HUES6 (cell line): ENCODE measurements at regions not wholly inside any gene's neighbourhood (a gene's known extent, or its start where the extent isn't known, plus 50 kb on each side); places are given as distances from the start of the nearest gene placed in this dataset.
"Not testable (repeated sequence)": the region's sequence is repeated elsewhere in the genome, so short reads cannot be mapped to it uniquely, and the experiment has no call there.

ENCODE experiments used
- H3K27ac ChIP-seq: 2 replicates; pipeline ENCODE4 v1.7.0; 2013; ENCODE audit warnings: low read depth, mild to moderate bottlenecking, low read length, inconsistent platforms
- H3K27me3 ChIP-seq: 2 replicates; pipeline ENCODE4 v1.6.1; 2013; ENCODE audit warnings: low read length; ENCODE audit not compliant: control insufficient read depth, insufficient read depth
- H3K36me3 ChIP-seq: 2 replicates; pipeline ENCODE4 v1.6.1; 2013; ENCODE audit warnings: low read length; ENCODE audit not compliant: control insufficient read depth, insufficient read depth
- H3K4me1 ChIP-seq: 2 replicates; pipeline ENCODE4 v1.6.1; 2013; ENCODE audit warnings: low read length; ENCODE audit not compliant: control insufficient read depth, insufficient read depth
- H3K4me3 ChIP-seq: 2 replicates; pipeline ENCODE4 v1.5.1; 2013; ENCODE audit warnings: low read depth, low read length
- H3K9ac ChIP-seq: one replicate; pipeline ENCODE4 v1.6.1; 2013; ENCODE audit warnings: mild to moderate bottlenecking, low read length
- H3K9me3 ChIP-seq: 2 replicates; pipeline ENCODE4 v1.6.1; 2013; ENCODE audit warnings: low read depth, low read length; ENCODE audit not compliant: control insufficient read depth, insufficient read depth

GRCh38 chr9:63728287-63728686 is 1556.7 kb downstream of the FOXD4L5 start:
- no peak overlapping the region for H3K27ac ChIP-seq
- no peaks in the 10 kb centered on the region for H3K27me3 ChIP-seq
- H3K4me1 ChIP-seq, result no peaks in the 10 kb centered on the region
- no peaks in the 10 kb centered on the region for H3K36me3 ChIP-seq
- peaks cover 21% of the 10 kb centered on the region; the same call in 1 of the 2 replicates for H3K9me3 ChIP-seq
- H3K9ac ChIP-seq, result no peak overlapping the region
- no peak overlapping the region for H3K4me3 ChIP-seq

GRCh38 chr9:63708285-63708684 is 1576.7 kb downstream of the FOXD4L5 start:
- H3K4me3 ChIP-seq, H3K27me3 ChIP-seq, H3K36me3 ChIP-seq, H3K9ac ChIP-seq, H3K27ac ChIP-seq, H3K9me3 ChIP-seq, H3K4me1 ChIP-seq: not testable (repeated sequence)

DNA sequence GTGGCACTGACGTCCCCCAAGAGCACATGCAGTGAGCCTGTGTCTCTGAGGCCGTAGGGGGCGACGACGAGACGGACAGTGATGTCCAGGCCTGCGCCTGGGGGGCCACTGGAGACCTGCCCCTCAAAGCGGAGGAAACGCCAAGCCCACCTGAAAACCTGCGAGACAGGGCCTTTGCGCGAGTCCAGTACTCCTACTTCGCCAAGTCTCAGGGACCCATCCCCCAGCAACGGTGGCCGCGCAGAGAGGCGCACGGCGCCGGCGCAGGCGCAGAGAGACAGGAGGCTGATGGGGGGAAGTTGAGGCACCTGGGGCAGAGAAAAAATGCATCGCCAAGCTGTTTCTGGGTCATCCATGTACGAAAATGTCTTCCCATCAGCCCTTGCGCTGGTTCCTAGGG is 1580.6 kb downstream of the FOXD4L5 start:
- H3K4me3 ChIP-seq, result not testable (repeated sequence)

GRCh38 chr9:63703670-63704069 is 1581.3 kb downstream of the FOXD4L5 start:
- H3K9me3 ChIP-seq, result peaks cover 15% of the 10 kb centered on the region; the same call in 1 of the 2 replicates
- H3K36me3 ChIP-seq, H3K27me3 ChIP-seq, H3K27ac ChIP-seq, H3K4me3 ChIP-seq, H3K4me1 ChIP-seq, H3K9ac ChIP-seq: not testable (repeated sequence)

More for the DNA sequence above, 1580.6 kb downstream of the FOXD4L5 start:
- peaks cover 15% of the 10 kb centered on the region; the same call in 1 of the 2 replicates for H3K9me3 ChIP-seq
- H3K9ac ChIP-seq, H3K27ac ChIP-seq, H3K36me3 ChIP-seq, H3K4me1 ChIP-seq, H3K27me3 ChIP-seq: not testable (repeated sequence)

GRCh38 chr9:63703138-63703665 is 1581.8 kb downstream of the FOXD4L5 start:
- H3K27ac ChIP-seq, H3K27me3 ChIP-seq, H3K36me3 ChIP-seq, H3K4me1 ChIP-seq, H3K9ac ChIP-seq, H3K4me3 ChIP-seq: not testable (repeated sequence)
- H3K9me3 ChIP-seq, result peaks cover 15% of the 10 kb centered on the region; the same call in 1 of the 2 replicates
